Hepatocyte (in vitro differentiated cells): ENCODE measurements at regions not wholly inside any gene's neighbourhood (a gene's known extent, or its start where the extent isn't known, plus 50 kb on each side); places are given as distances from the start of the nearest gene placed in this dataset.

Experiments used
- EZH2 ChIP-seq: fragments of 200-600 bp; sonication (generic); IDR thresholded peaks from 2 replicates; pipeline ENCODE4 v1.6.1; 2016; ENCODE audit warnings: antibody characterized with exemption, mild to moderate bottlenecking, borderline replicate concordance
- EZH2phosphoT487 ChIP-seq: fragments of 200-600 bp; sonication (generic); IDR thresholded peaks from one replicate; pipeline ENCODE4 v1.6.1; 2018; ENCODE audit warnings: antibody characterized with exemption, mild to moderate bottlenecking, low read depth, moderate library complexity; ENCODE audit not compliant: unreplicated experiment, severe bottlenecking
- TF ChIP-seq, protein P1 (sequence below): fragments of 200-600 bp; sonication (generic); IDR thresholded peaks from 2 replicates; pipeline ENCODE4 v1.5.1; 2016; ENCODE audit warnings: antibody characterized with exemption, mild to moderate bottlenecking; ENCODE audit not compliant: poor library complexity

DNA sequence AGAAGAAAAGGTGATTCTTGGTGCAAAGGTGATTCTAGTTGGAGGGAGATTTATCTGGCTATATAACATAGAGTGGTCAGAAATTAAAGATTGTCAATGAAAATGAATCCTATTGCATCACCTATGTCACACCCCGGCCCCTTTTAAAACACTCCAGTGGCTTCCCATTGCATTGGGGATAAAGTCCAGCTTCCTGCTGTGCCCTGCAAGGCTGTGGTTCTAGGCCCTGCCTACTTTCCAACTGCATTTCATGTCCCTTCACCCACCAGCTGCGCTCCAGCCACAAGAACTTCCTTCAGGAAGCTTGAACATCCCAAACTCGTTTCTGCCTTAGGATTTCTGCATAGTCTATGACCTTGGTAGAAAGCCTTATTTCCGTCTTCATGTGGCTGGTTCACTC lies 118.7 kb upstream of the UMPS start:
- TF ChIP-seq, protein P1, sequence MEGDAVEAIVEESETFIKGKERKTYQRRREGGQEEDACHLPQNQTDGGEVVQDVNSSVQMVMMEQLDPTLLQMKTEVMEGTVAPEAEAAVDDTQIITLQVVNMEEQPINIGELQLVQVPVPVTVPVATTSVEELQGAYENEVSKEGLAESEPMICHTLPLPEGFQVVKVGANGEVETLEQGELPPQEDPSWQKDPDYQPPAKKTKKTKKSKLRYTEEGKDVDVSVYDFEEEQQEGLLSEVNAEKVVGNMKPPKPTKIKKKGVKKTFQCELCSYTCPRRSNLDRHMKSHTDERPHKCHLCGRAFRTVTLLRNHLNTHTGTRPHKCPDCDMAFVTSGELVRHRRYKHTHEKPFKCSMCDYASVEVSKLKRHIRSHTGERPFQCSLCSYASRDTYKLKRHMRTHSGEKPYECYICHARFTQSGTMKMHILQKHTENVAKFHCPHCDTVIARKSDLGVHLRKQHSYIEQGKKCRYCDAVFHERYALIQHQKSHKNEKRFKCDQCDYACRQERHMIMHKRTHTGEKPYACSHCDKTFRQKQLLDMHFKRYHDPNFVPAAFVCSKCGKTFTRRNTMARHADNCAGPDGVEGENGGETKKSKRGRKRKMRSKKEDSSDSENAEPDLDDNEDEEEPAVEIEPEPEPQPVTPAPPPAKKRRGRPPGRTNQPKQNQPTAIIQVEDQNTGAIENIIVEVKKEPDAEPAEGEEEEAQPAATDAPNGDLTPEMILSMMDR = no peak
- TF ChIP-seq EZH2 = no peak
- TF ChIP-seq EZH2phosphoT487 = no peak
